HG03066 (cell line): ENCODE measurements at regions not wholly inside any gene's neighbourhood (a gene's known extent, or its start where the extent isn't known, plus 50 kb on each side); places are given as distances from the start of the nearest gene placed in this dataset.

Source experiments
- ATAC-seq: cut with Tn5 transposase; IDR thresholded peaks from one replicate; pipeline ENCODE4 v1.9.1; 2021; ENCODE audit warnings: low read depth; ENCODE audit not compliant: unreplicated experiment

DNA sequence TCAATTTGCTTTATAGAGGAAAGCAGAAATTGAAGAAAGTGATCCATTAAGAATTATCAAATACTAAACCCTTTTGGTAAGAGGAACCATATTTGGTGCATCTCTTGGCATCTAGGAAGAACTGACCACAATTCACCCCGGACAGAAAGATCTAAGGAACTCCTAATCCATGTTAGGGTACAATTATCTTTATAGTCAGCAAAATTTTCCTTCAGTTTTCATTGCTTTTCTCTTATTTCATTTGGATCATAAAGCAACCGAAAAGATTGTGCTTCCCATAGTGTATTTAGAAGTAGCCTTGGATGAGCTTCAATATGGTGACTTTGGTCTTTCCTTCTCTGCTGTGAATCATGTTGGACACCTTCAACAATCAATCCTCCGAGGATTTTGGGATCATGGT, 50.1 kb upstream of the IGFBP5 start:
- ATAC-seq = no peak
